ENCODE measurements at regions not wholly inside any gene's neighbourhood (a gene's known extent, or its start where the extent isn't known, plus 50 kb on each side); places are given as distances from the start of the nearest gene placed in this dataset.

DNA sequence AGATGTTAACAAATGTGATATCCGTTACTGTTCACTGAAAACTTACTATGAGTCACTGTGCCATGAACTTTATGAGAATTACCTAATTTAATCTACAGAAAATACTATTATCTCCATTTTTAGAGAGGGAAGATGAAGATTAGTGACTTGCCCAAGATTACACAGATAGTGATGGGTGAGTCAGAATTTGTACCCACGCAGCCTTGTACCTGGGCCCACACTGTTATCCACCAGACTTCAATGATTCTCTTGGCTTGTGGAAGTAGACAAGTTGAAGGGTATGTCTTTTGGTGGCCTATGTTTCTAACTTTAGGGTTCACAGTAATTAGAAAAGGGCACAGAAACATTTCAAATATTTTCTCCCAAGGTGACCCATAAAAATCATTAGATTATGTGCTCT, 472.5 kb upstream of the NR3C2 start:
- TF ChIP-seq RAD21 (conservative IDR thresholded peaks at IDR 0.05 in 1 of 2, IDR thresholded peaks at IDR 0.05 in 1 of 2) (no peak), POLR2A (IDR thresholded peaks at IDR 0.05; ENCODE audit: low read length) (no peak), KDM5A (IDR thresholded peaks at IDR 0.05) (no peak), ZFP36 (IDR thresholded peaks at IDR 0.05; ENCODE audit: borderline replicate concordance, partially characterized antibody) (no peak), RCOR1 (IDR thresholded peaks at IDR 0.05; ENCODE audit: low read depth, low read length) (no peak), SREBF2 (IDR thresholded peaks at IDR 0.05) (no peak), ESRRA (IDR thresholded peaks at IDR 0.05; ENCODE audit: borderline replicate concordance, low read length) (no peak), SMC3 (IDR thresholded peaks at IDR 0.05) (no peak), RNF2 (IDR thresholded peaks at IDR 0.05; ENCODE audit: borderline replicate concordance, low read depth) (no peak)
- TF ChIP-seq, protein P1, sequence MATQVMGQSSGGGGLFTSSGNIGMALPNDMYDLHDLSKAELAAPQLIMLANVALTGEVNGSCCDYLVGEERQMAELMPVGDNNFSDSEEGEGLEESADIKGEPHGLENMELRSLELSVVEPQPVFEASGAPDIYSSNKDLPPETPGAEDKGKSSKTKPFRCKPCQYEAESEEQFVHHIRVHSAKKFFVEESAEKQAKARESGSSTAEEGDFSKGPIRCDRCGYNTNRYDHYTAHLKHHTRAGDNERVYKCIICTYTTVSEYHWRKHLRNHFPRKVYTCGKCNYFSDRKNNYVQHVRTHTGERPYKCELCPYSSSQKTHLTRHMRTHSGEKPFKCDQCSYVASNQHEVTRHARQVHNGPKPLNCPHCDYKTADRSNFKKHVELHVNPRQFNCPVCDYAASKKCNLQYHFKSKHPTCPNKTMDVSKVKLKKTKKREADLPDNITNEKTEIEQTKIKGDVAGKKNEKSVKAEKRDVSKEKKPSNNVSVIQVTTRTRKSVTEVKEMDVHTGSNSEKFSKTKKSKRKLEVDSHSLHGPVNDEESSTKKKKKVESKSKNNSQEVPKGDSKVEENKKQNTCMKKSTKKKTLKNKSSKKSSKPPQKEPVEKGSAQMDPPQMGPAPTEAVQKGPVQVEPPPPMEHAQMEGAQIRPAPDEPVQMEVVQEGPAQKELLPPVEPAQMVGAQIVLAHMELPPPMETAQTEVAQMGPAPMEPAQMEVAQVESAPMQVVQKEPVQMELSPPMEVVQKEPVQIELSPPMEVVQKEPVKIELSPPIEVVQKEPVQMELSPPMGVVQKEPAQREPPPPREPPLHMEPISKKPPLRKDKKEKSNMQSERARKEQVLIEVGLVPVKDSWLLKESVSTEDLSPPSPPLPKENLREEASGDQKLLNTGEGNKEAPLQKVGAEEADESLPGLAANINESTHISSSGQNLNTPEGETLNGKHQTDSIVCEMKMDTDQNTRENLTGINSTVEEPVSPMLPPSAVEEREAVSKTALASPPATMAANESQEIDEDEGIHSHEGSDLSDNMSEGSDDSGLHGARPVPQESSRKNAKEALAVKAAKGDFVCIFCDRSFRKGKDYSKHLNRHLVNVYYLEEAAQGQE (IDR thresholded peaks at IDR 0.05) = no peak
- TF ChIP-seq, protein P2, sequence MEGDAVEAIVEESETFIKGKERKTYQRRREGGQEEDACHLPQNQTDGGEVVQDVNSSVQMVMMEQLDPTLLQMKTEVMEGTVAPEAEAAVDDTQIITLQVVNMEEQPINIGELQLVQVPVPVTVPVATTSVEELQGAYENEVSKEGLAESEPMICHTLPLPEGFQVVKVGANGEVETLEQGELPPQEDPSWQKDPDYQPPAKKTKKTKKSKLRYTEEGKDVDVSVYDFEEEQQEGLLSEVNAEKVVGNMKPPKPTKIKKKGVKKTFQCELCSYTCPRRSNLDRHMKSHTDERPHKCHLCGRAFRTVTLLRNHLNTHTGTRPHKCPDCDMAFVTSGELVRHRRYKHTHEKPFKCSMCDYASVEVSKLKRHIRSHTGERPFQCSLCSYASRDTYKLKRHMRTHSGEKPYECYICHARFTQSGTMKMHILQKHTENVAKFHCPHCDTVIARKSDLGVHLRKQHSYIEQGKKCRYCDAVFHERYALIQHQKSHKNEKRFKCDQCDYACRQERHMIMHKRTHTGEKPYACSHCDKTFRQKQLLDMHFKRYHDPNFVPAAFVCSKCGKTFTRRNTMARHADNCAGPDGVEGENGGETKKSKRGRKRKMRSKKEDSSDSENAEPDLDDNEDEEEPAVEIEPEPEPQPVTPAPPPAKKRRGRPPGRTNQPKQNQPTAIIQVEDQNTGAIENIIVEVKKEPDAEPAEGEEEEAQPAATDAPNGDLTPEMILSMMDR (IDR thresholded peaks at IDR 0.05) = no peak
- TF ChIP-seq, protein P3, sequence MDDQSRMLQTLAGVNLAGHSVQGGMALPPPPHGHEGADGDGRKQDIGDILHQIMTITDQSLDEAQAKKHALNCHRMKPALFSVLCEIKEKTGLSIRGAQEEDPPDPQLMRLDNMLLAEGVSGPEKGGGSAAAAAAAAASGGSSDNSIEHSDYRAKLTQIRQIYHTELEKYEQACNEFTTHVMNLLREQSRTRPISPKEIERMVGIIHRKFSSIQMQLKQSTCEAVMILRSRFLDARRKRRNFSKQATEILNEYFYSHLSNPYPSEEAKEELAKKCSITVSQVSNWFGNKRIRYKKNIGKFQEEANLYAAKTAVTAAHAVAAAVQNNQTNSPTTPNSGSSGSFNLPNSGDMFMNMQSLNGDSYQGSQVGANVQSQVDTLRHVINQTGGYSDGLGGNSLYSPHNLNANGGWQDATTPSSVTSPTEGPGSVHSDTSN (IDR thresholded peaks at IDR 0.05) = no peak
- TF ChIP-seq, protein P4, sequence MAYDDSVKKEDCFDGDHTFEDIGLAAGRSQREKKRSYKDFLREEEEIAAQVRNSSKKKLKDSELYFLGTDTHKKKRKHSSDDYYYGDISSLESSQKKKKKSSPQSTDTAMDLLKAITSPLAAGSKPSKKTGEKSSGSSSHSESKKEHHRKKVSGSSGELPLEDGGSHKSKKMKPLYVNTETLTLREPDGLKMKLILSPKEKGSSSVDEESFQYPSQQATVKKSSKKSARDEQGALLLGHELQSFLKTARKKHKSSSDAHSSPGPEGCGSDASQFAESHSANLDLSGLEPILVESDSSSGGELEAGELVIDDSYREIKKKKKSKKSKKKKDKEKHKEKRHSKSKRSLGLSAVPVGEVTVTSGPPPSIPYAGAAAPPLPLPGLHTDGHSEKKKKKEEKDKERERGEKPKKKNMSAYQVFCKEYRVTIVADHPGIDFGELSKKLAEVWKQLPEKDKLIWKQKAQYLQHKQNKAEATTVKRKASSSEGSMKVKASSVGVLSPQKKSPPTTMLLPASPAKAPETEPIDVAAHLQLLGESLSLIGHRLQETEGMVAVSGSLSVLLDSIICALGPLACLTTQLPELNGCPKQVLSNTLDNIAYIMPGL (CRISPR knock-in tag; IDR thresholded peaks at IDR 0.05; ENCODE audit: borderline replicate concordance) = no peak
